ENCODE measurements at regions not wholly inside any gene's neighbourhood (a gene's known extent, or its start where the extent isn't known, plus 50 kb on each side); places are given as distances from the start of the nearest gene placed in this dataset.

- Histone ChIP-seq H3K9me3 (peaks cover 0 to 11% (median 0%) of the 10 kb centered on the region in 4 donors), H3K27me3 (no peaks in the 10 kb centered on the region), H3K4me3 (no peak overlapping the region), H3K27ac (replicated peaks in 1 of 4) (peak overlapping the region in 1 of 4 donors; percentile 4), H3K36me3 (no peaks in the 10 kb centered on the region), H3K4me1 (peaks cover 0 to 21% (median 7%) of the 10 kb centered on the region in 4 donors)
- intact Hi-C loops (cut with DNase I), result no loop called here
- DNase-seq (ENCODE audit: extremely low spot score), result no peak
- TF ChIP-seq EP300 (IDR thresholded peaks at IDR 0.05), result no peak
- TF ChIP-seq POLR2A (IDR thresholded peaks at IDR 0.05; ENCODE audit: low read depth), result no peak
- TF ChIP-seq POLR2AphosphoS5 (IDR thresholded peaks at IDR 0.05), result no peak
- no peak for TF ChIP-seq CTCF (IDR thresholded peaks at IDR 0.05)
- 32% methylated on average over 2 of the region's 2 CpGs for WGBS
These were observed 221.6 kb upstream of the PBX1 start for GRCh38 chr1:164337394-164337793.

GRCh38 chr1:164337885-164338284 is 221.1 kb upstream of the PBX1 start:
- no peak for DNase-seq (ENCODE audit: extremely low spot score)
- Histone ChIP-seq H3K9me3 (peaks cover 0 to 11% (median 0%) of the 10 kb centered on the region in 4 donors), H3K4me3 (no peak overlapping the region), H3K4me1 (peaks cover 0 to 21% (median 7%) of the 10 kb centered on the region in 4 donors), H3K27me3 (no peaks in the 10 kb centered on the region), H3K36me3 (no peaks in the 10 kb centered on the region), H3K27ac (replicated peaks in 1 of 4) (no peak overlapping the region)
- TF ChIP-seq POLR2A (IDR thresholded peaks at IDR 0.05; ENCODE audit: low read depth) (no peak), POLR2AphosphoS5 (IDR thresholded peaks at IDR 0.05) (no peak), CTCF (IDR thresholded peaks at IDR 0.05) (no peak), EP300 (IDR thresholded peaks at IDR 0.05) (no peak)
- 90% methylated on average over 1 of the region's 1 CpG for WGBS
- intact Hi-C loops (cut with DNase I), result no loop called here

- Histone ChIP-seq H3K4me3 (no peak overlapping the region), H3K9me3 (peaks cover 0 to 23% (median 4%) of the 10 kb centered on the region in 4 donors), H3K4me1 (peaks cover 0 to 5% (median 0%) of the 10 kb centered on the region in 4 donors), H3K27me3 (no peaks in the 10 kb centered on the region), H3K27ac (replicated peaks in 1 of 4) (no peak overlapping the region), H3K36me3 (no peaks in the 10 kb centered on the region)
- intact Hi-C loops (cut with DNase I), result no loop called here
- DNase-seq (ENCODE audit: extremely low spot score), result no peak
- 45% methylated on average over 2 of the region's 2 CpGs for WGBS
- no peak for TF ChIP-seq POLR2AphosphoS5 (IDR thresholded peaks at IDR 0.05)
- no peak for TF ChIP-seq EP300 (IDR thresholded peaks at IDR 0.05)
- TF ChIP-seq CTCF (IDR thresholded peaks at IDR 0.05), result no peak
- TF ChIP-seq POLR2A (IDR thresholded peaks at IDR 0.05; ENCODE audit: low read depth), result no peak
These were observed 215.8 kb upstream of the PBX1 start for GRCh38 chr1:164343189-164343588.

- H3K27me3 ChIP-seq, result no peaks in the 10 kb centered on the region
- H3K9me3 ChIP-seq, result peaks cover 0 to 31% (median 24%) of the 10 kb centered on the region in 4 donors
- H3K36me3 ChIP-seq, result no peaks in the 10 kb centered on the region
- intact Hi-C loops (cut with DNase I), result no loop called here
- no peaks in the 10 kb centered on the region for H3K4me1 ChIP-seq
- no peak for DNase-seq (ENCODE audit: extremely low spot score)
- 89% methylated on average over 2 of the region's 2 CpGs for WGBS
- no peak overlapping the region for H3K27ac ChIP-seq (replicated peaks in 1 of 4)
- H3K4me3 ChIP-seq, result no peak overlapping the region
- TF ChIP-seq POLR2AphosphoS5 (IDR thresholded peaks at IDR 0.05) (no peak), POLR2A (IDR thresholded peaks at IDR 0.05; ENCODE audit: low read depth) (no peak), EP300 (IDR thresholded peaks at IDR 0.05) (no peak), CTCF (IDR thresholded peaks at IDR 0.05) (no peak)
These were observed 211.0 kb upstream of the PBX1 start for GRCh38 chr1:164347980-164348379.

GRCh38 chr1:164356511-164356910 is 202.5 kb upstream of the PBX1 start:
- H3K4me3 ChIP-seq, result no peak overlapping the region
- H3K36me3 ChIP-seq, result no peaks in the 10 kb centered on the region
- TF ChIP-seq POLR2AphosphoS5 (IDR thresholded peaks at IDR 0.05) (no peak), POLR2A (IDR thresholded peaks at IDR 0.05; ENCODE audit: low read depth) (no peak), EP300 (IDR thresholded peaks at IDR 0.05) (no peak), CTCF (IDR thresholded peaks at IDR 0.05) (no peak)
- intact Hi-C loops (cut with DNase I), result no loop called here
- peaks cover 0 to 6% (median 0%) of the 10 kb centered on the region in 4 donors for H3K9me3 ChIP-seq
- WGBS, result 96% methylated on average over 11 of the region's 11 CpGs
- H3K4me1 ChIP-seq, result peaks cover 0 to 5% (median 1%) of the 10 kb centered on the region in 4 donors
- no peak for DNase-seq (ENCODE audit: extremely low spot score)
- H3K27me3 ChIP-seq, result no peaks in the 10 kb centered on the region
- no peak overlapping the region for H3K27ac ChIP-seq (replicated peaks in 1 of 4)
